ENCODE measurements at regions not wholly inside any gene's neighbourhood (a gene's known extent, or its start where the extent isn't known, plus 50 kb on each side); places are given as distances from the start of the nearest gene placed in this dataset.

GRCh38 chr5:68429510-68429909, 214.0 kb downstream of the PIK3R1 start:
- Histone ChIP-seq H3K27ac (ENCODE audit: low read length) (no peak overlapping the region), H2AFZ (ENCODE audit: low read depth, low read length) (no peak overlapping the region)
- ATAC-seq (ENCODE audit: insufficient read depth, low read depth), result no peak

GRCh38 chr5:68430279-68430678, 214.7 kb downstream of the PIK3R1 start:
- ATAC-seq (ENCODE audit: insufficient read depth, low read depth), result no peak
- Histone ChIP-seq H3K4me1 (ENCODE audit: insufficient read depth, low read length) (peaks cover 31% of the 10 kb centered on the region), H3K9ac (ENCODE audit: low read depth, low read length) (no peak overlapping the region), H3K79me2 (ENCODE audit: insufficient read depth, low read length) (no peaks in the 10 kb centered on the region), H3K27me3 (ENCODE audit: insufficient read depth, low read length, poor library complexity) (no peaks in the 10 kb centered on the region), H4K20me1 (ENCODE audit: insufficient read depth, low read length) (no peaks in the 10 kb centered on the region), H3K9me3 (ENCODE audit: insufficient read depth, low read length, severe bottlenecking) (no peaks in the 10 kb centered on the region), H3K27ac (ENCODE audit: low read length) (no peak overlapping the region), H2AFZ (ENCODE audit: low read depth, low read length) (no peak overlapping the region), H3K4me3 (ENCODE audit: low read depth in 1 of 2, low read length in 2 of 2) (no peak overlapping the region), H3K36me3 (ENCODE audit: insufficient read depth, low read length) (no peaks in the 10 kb centered on the region), H3K4me2 (ENCODE audit: insufficient read depth, low read length) (no peak overlapping the region)
- TF ChIP-seq CTCF (IDR thresholded peaks at IDR 0.05; ENCODE audit: borderline replicate concordance, extremely low read depth, low read length, poor library complexity, severe bottlenecking), result no peak
- no peak for TF ChIP-seq EZH2 (IDR thresholded peaks at IDR 0.05; ENCODE audit: borderline replicate concordance, low read depth, low read length, severe bottlenecking)
- DNase-seq, result no peak

More at GRCh38 chr5:68429510-68429909, 214.0 kb downstream of the PIK3R1 start:
- H3K9me3 ChIP-seq (ENCODE audit: insufficient read depth, low read length, severe bottlenecking), result no peaks in the 10 kb centered on the region
- peaks cover 31% of the 10 kb centered on the region for H3K4me1 ChIP-seq (ENCODE audit: insufficient read depth, low read length)
- no peak overlapping the region for H3K9ac ChIP-seq (ENCODE audit: low read depth, low read length)
- no peaks in the 10 kb centered on the region for H3K36me3 ChIP-seq (ENCODE audit: insufficient read depth, low read length)
- H4K20me1 ChIP-seq (ENCODE audit: insufficient read depth, low read length), result no peaks in the 10 kb centered on the region
- TF ChIP-seq CTCF (IDR thresholded peaks at IDR 0.05; ENCODE audit: borderline replicate concordance, extremely low read depth, low read length, poor library complexity, severe bottlenecking) (no peak), EZH2 (IDR thresholded peaks at IDR 0.05; ENCODE audit: borderline replicate concordance, low read depth, low read length, severe bottlenecking) (no peak)
- H3K27me3 ChIP-seq (ENCODE audit: insufficient read depth, low read length, poor library complexity), result no peaks in the 10 kb centered on the region
- H3K79me2 ChIP-seq (ENCODE audit: insufficient read depth, low read length), result no peaks in the 10 kb centered on the region
- no peak overlapping the region for H3K4me2 ChIP-seq (ENCODE audit: insufficient read depth, low read length)
- H3K4me3 ChIP-seq (ENCODE audit: low read depth in 1 of 2, low read length in 2 of 2), result no peak overlapping the region
- DNase-seq, result no peak

- TF ChIP-seq CTCF (IDR thresholded peaks at IDR 0.05; ENCODE audit: borderline replicate concordance, extremely low read depth, low read length, poor library complexity, severe bottlenecking) (no peak), EZH2 (IDR thresholded peaks at IDR 0.05; ENCODE audit: borderline replicate concordance, low read depth, low read length, severe bottlenecking) (no peak)
- H3K27ac ChIP-seq (ENCODE audit: low read length), result no peak overlapping the region
- ATAC-seq (ENCODE audit: insufficient read depth, low read depth), result no peak
- no peak overlapping the region for H3K9ac ChIP-seq (ENCODE audit: low read depth, low read length)
- no peak overlapping the region for H3K4me3 ChIP-seq (ENCODE audit: low read depth in 1 of 2, low read length in 2 of 2)
- H3K4me1 ChIP-seq (ENCODE audit: insufficient read depth, low read length), result peaks cover 26% of the 10 kb centered on the region
- no peaks in the 10 kb centered on the region for H3K79me2 ChIP-seq (ENCODE audit: insufficient read depth, low read length)
- no peaks in the 10 kb centered on the region for H3K27me3 ChIP-seq (ENCODE audit: insufficient read depth, low read length, poor library complexity)
- no peak overlapping the region for H2AFZ ChIP-seq (ENCODE audit: low read depth, low read length)
- no peaks in the 10 kb centered on the region for H4K20me1 ChIP-seq (ENCODE audit: insufficient read depth, low read length)
- no peaks in the 10 kb centered on the region for H3K36me3 ChIP-seq (ENCODE audit: insufficient read depth, low read length)
- no peak overlapping the region for H3K4me2 ChIP-seq (ENCODE audit: insufficient read depth, low read length)
- H3K9me3 ChIP-seq (ENCODE audit: insufficient read depth, low read length, severe bottlenecking), result no peaks in the 10 kb centered on the region
- DNase-seq, result no peak
Measured at GRCh38 chr5:68431186-68431585, 215.6 kb downstream of the PIK3R1 start.

Measured in DND-41 (cell line).